ENCODE measurements at regions not wholly inside any gene's neighbourhood (a gene's known extent, or its start where the extent isn't known, plus 50 kb on each side); places are given as distances from the start of the nearest gene placed in this dataset.
A peak's percentile ranks its signal among the peaks of the same experiment; 100 is the strongest.

DNA sequence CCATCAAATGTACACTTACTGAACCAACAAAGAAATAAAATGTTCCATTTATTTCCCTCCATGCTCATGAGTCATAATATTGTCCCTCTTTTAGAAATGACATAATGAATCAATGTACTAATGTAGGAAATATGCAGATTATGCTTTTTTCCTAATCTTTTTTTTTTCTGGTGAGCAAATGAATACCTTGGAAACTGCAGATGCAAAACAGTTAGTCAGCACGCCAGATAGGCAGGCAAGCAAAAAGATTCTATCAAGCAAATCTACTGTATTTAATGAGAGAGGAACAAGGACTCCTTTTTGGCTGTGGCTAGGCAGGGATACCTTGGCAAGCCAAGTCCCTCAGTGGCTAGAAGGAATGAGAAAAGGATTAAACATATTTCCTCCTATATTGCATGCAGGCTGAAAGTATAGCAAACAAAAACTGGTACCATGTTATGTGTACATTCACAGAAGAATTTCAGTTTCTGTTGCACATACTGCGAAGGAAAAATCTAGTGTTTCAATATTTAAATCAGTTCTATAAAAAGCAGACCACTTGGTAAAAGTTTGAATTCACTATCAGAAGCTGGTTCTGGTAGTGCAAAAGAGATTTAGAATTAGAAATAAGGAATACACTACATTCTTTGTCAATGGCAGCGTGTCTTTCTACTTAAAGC lies 605.4 kb downstream of the TLE1 start:
- peak in 2 of 4 donors; percentile 41 to 49 for ATAC-seq
- no peak for DNase-seq
- TF ChIP-seq, protein P1, sequence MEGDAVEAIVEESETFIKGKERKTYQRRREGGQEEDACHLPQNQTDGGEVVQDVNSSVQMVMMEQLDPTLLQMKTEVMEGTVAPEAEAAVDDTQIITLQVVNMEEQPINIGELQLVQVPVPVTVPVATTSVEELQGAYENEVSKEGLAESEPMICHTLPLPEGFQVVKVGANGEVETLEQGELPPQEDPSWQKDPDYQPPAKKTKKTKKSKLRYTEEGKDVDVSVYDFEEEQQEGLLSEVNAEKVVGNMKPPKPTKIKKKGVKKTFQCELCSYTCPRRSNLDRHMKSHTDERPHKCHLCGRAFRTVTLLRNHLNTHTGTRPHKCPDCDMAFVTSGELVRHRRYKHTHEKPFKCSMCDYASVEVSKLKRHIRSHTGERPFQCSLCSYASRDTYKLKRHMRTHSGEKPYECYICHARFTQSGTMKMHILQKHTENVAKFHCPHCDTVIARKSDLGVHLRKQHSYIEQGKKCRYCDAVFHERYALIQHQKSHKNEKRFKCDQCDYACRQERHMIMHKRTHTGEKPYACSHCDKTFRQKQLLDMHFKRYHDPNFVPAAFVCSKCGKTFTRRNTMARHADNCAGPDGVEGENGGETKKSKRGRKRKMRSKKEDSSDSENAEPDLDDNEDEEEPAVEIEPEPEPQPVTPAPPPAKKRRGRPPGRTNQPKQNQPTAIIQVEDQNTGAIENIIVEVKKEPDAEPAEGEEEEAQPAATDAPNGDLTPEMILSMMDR (IDR thresholded peaks at IDR 0.05) = no peak
- no peaks in the 10 kb centered on the region for H3K27me3 ChIP-seq
- WGBS, 2 donors = 61 to 73% methylated on average over 3 of the region's 3 CpGs
- H3K36me3 ChIP-seq = no peaks in the 10 kb centered on the region
- FAIRE-seq = no peak
- intact Hi-C loops (cut with DNase I) = no loop called here
- H3K4me1 ChIP-seq = peaks cover 0 to 4% (median 0%) of the 10 kb centered on the region in 3 donors
- no peaks in the 10 kb centered on the region for H3K9me3 ChIP-seq
- no peak overlapping the region for H3K27ac ChIP-seq
- H3K4me3 ChIP-seq = no peak overlapping the region

DNA sequence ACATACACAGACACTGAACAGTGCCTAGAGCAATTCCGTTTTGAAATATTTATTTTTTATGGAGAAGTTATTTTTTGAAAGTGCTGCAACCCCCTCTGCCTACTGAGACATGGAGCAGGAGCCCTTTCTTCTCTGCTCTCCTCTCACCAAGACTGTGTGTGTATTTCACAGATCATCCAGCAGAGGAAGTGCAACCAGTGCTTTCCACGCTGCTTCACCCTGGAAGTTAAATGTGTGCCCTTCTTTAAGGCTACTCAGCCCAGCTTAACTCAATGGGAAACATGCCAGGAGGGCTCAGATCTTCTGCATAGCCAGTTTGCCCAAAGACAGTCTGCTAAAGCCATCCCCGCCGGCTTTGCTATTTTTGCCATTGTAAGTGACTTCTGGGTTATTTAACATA lies 606.3 kb downstream of the TLE1 start:
- Histone ChIP-seq H3K4me1 (peaks cover 0 to 4% (median 0%) of the 10 kb centered on the region in 3 donors), H3K27me3 (no peaks in the 10 kb centered on the region), H3K36me3 (no peaks in the 10 kb centered on the region), H3K9me3 (no peaks in the 10 kb centered on the region), H3K27ac (no peak overlapping the region), H3K4me3 (no peak overlapping the region)
- no peak for DNase-seq
- intact Hi-C loops (cut with DNase I) = no loop called here
- no peak for FAIRE-seq
- 52 to 55% methylated on average over 4 of the region's 4 CpGs for WGBS, 2 donors
- TF ChIP-seq, protein P1 (IDR thresholded peaks at IDR 0.05) = no peak
- peak in 2 of 4 donors; percentile 27 to 47 for ATAC-seq

DNA sequence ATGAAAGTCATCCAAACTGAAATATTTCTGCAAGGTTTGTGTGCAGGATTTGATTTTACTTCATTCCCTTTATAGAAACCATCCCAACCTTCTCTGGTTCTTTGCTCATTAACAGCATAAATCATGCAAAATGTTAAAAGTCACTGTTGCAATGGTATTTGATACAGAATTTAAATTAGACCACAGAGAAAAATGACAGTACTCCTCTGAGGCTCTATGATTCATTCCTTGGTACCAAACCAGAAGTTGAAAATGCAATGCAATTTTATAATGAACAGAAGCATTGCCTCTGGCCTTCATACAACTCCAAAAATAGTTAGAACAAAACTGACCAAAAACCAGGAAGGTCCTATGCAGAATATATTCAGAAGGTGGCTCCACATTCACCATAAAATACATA lies 607.1 kb downstream of the TLE1 start:
- TF ChIP-seq, protein P1 (IDR thresholded peaks at IDR 0.05) = no peak
- ATAC-seq (no peak), FAIRE-seq (no peak), DNase-seq (no peak)
- Histone ChIP-seq H3K36me3 (no peaks in the 10 kb centered on the region), H3K27ac (no peak overlapping the region), H3K9me3 (no peaks in the 10 kb centered on the region), H3K4me3 (no peak overlapping the region), H3K27me3 (no peaks in the 10 kb centered on the region), H3K4me1 (peaks cover 0 to 4% (median 0%) of the 10 kb centered on the region in 3 donors)
- intact Hi-C loops (cut with DNase I) = no loop called here

DNA sequence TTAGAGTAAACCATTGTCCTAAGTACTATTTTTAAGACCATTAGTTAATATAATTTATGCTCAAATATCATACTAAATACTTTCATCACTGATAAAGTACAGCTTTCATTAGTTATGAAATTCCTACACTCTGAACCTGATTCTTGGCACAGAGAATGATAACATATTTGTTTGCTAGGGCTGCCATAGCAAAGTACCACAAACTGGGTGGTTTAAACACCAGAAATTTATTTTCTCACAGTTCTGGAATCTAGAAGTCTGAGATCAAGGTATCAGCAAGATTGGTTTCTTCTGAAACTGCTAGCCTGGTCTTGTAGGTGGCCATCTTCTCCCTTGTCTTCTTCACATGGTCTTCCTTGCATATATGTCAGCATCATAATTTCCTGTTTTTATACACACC lies 608.4 kb downstream of the TLE1 start:
- intact Hi-C loops (cut with DNase I) = no loop called here
- ATAC-seq = no peak
- TF ChIP-seq, protein P1 (IDR thresholded peaks at IDR 0.05) = no peak
- Histone ChIP-seq H3K4me3 (no peak overlapping the region), H3K9me3 (no peaks in the 10 kb centered on the region), H3K4me1 (peaks cover 0 to 4% (median 0%) of the 10 kb centered on the region in 3 donors), H3K27me3 (no peaks in the 10 kb centered on the region), H3K27ac (no peak overlapping the region), H3K36me3 (no peaks in the 10 kb centered on the region)
- no peak for DNase-seq
- FAIRE-seq = no peak

DNA sequence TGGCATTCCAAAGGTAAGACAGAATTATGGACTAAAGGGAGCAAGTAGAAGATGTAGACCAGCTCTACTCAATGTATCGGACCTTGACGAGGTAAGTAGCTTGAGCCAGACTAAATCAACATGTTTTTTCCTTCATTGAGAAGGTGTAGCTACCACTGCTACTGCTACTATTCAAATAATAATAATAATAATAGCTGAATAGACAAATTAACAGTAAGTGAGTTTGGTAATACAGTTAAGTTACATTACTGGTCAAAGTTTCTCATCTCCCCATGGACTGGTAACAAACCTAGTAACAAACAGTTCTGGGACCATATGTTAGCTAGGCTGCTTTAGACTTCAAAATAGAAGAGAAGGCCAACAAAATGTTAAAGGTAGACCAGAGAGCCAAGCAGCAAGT lies 609.2 kb downstream of the TLE1 start:
- intact Hi-C loops (cut with DNase I) = no loop called here
- Histone ChIP-seq H3K36me3 (no peaks in the 10 kb centered on the region), H3K27me3 (no peaks in the 10 kb centered on the region), H3K27ac (no peak overlapping the region), H3K4me3 (no peak overlapping the region), H3K4me1 (peaks cover 0 to 4% (median 0%) of the 10 kb centered on the region in 3 donors), H3K9me3 (no peaks in the 10 kb centered on the region)
- no peak for DNase-seq
- WGBS, 2 donors = 69 to 83% methylated on average over 2 of the region's 2 CpGs
- TF ChIP-seq, protein P1 (IDR thresholded peaks at IDR 0.05) = no peak
- ATAC-seq = no peak
- FAIRE-seq = no peak

All from pancreas (tissue), 10 donors.